ENCODE measurements at regions not wholly inside any gene's neighbourhood (a gene's known extent, or its start where the extent isn't known, plus 50 kb on each side); places are given as distances from the start of the nearest gene placed in this dataset.

DNA sequence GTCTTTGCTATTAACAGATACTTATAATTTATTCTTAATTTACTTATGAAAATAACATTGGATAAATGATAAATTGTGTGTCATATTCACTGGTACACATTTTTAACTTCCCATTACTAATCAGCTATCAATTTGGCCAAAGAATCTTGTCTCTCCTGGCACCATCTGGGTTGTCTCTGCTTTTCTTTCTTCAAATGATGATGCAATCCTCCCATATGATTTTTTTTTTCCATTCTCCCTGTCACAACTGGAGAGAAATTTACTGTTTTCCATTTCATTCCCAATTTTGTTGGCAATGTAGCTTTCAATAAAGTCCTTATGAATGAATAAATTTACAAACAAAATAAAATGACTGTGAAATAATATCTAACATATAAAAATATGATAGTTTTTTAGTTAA, 743.7 kb upstream of the EPHA6 start:
- no peak overlapping the region for H3K27ac ChIP-seq (ENCODE audit: low read length)
- H3K9ac ChIP-seq (ENCODE audit: low read length): no peak overlapping the region
- no peaks in the 10 kb centered on the region for H3K36me3 ChIP-seq (replicated peaks; ENCODE audit: low read depth, low read length)
- no peaks in the 10 kb centered on the region for H3K4me1 ChIP-seq (ENCODE audit: low read length)
- no peak overlapping the region for H3K4me3 ChIP-seq (ENCODE audit: low read length)
- H2AFZ ChIP-seq (ENCODE audit: low read depth, low read length): no peak overlapping the region
- H3K27me3 ChIP-seq (ENCODE audit: low read depth, low read length): no peaks in the 10 kb centered on the region
- no peaks in the 10 kb centered on the region for H4K20me1 ChIP-seq (ENCODE audit: insufficient read depth, low read length)
- no peak overlapping the region for H3K4me2 ChIP-seq (ENCODE audit: low read length)
- no peaks in the 10 kb centered on the region for H3K9me3 ChIP-seq (ENCODE audit: insufficient read depth, low read length)
- H3K79me2 ChIP-seq (ENCODE audit: low read length): no peaks in the 10 kb centered on the region
- TF ChIP-seq, protein P1, sequence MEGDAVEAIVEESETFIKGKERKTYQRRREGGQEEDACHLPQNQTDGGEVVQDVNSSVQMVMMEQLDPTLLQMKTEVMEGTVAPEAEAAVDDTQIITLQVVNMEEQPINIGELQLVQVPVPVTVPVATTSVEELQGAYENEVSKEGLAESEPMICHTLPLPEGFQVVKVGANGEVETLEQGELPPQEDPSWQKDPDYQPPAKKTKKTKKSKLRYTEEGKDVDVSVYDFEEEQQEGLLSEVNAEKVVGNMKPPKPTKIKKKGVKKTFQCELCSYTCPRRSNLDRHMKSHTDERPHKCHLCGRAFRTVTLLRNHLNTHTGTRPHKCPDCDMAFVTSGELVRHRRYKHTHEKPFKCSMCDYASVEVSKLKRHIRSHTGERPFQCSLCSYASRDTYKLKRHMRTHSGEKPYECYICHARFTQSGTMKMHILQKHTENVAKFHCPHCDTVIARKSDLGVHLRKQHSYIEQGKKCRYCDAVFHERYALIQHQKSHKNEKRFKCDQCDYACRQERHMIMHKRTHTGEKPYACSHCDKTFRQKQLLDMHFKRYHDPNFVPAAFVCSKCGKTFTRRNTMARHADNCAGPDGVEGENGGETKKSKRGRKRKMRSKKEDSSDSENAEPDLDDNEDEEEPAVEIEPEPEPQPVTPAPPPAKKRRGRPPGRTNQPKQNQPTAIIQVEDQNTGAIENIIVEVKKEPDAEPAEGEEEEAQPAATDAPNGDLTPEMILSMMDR (IDR thresholded peaks at IDR 0.05; ENCODE audit: low read depth, low read length): no peak
- TF ChIP-seq EZH2phosphoT487 (IDR thresholded peaks at IDR 0.05; ENCODE audit: low read depth): no peak

DNA sequence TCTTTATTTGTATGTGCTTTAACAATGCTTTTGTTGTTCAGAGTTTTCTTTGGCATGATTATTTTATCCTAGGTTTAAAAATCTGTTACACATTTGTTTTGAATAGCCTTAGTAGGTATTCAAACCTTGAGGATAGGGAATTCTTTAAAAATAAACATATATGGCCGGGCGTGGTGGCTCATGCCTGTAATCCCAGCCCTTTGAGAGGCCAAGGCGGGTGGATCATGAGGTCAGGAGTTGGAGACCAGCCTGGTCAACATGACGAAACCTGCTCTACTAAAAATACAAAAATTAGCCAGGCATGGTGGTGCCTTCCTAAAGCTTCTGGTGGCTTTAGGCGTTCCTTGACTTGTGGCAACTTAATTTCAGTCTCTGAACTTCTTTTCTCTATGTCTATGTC, 743.3 kb upstream of the EPHA6 start:
- H3K36me3 ChIP-seq (replicated peaks; ENCODE audit: low read depth, low read length): no peaks in the 10 kb centered on the region
- H2AFZ ChIP-seq (ENCODE audit: low read depth, low read length): no peak overlapping the region
- H3K27ac ChIP-seq (ENCODE audit: low read length): no peak overlapping the region
- no peaks in the 10 kb centered on the region for H3K9me3 ChIP-seq (ENCODE audit: insufficient read depth, low read length)
- H3K4me1 ChIP-seq (ENCODE audit: low read length): no peaks in the 10 kb centered on the region
- no peaks in the 10 kb centered on the region for H4K20me1 ChIP-seq (ENCODE audit: insufficient read depth, low read length)
- no peak overlapping the region for H3K4me2 ChIP-seq (ENCODE audit: low read length)
- no peak for TF ChIP-seq EZH2phosphoT487 (IDR thresholded peaks at IDR 0.05; ENCODE audit: low read depth)
- TF ChIP-seq, protein P1 (IDR thresholded peaks at IDR 0.05; ENCODE audit: low read depth, low read length): no peak
- no peak overlapping the region for H3K9ac ChIP-seq (ENCODE audit: low read length)
- H3K4me3 ChIP-seq (ENCODE audit: low read length): no peak overlapping the region
- H3K27me3 ChIP-seq (ENCODE audit: low read depth, low read length): no peaks in the 10 kb centered on the region
- H3K79me2 ChIP-seq (ENCODE audit: low read length): no peaks in the 10 kb centered on the region

DNA sequence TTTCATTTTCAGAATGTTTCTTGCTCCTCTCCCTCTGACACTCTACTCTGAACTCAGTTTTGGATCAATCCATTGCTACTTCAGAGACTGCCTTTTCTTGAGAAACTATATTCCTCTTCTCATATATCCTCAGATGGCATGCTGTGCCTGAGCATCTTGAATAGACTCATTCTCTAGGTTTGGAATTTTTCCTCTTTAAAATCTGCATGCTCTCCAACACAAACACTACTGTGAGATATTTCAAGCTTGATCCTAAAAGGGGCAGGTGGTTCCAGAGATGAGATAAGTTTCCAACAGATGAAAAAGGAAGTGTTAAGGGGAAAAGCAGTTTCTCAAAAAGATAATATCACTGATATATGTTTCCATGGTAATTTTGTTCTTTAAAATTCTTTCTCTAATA, 742.2 kb upstream of the EPHA6 start:
- TF ChIP-seq EZH2phosphoT487 (IDR thresholded peaks at IDR 0.05; ENCODE audit: low read depth): no peak
- TF ChIP-seq, protein P1 (IDR thresholded peaks at IDR 0.05; ENCODE audit: low read depth, low read length): no peak
- Histone ChIP-seq H3K4me2 (ENCODE audit: low read length) (no peak overlapping the region), H3K36me3 (replicated peaks; ENCODE audit: low read depth, low read length) (no peaks in the 10 kb centered on the region), H2AFZ (ENCODE audit: low read depth, low read length) (no peak overlapping the region), H3K27ac (ENCODE audit: low read length) (no peak overlapping the region), H3K4me3 (ENCODE audit: low read length) (no peak overlapping the region), H4K20me1 (ENCODE audit: insufficient read depth, low read length) (no peaks in the 10 kb centered on the region), H3K9ac (ENCODE audit: low read length) (no peak overlapping the region), H3K9me3 (ENCODE audit: insufficient read depth, low read length) (no peaks in the 10 kb centered on the region), H3K4me1 (ENCODE audit: low read length) (no peaks in the 10 kb centered on the region), H3K79me2 (ENCODE audit: low read length) (no peaks in the 10 kb centered on the region), H3K27me3 (ENCODE audit: low read depth, low read length) (no peaks in the 10 kb centered on the region)

DNA sequence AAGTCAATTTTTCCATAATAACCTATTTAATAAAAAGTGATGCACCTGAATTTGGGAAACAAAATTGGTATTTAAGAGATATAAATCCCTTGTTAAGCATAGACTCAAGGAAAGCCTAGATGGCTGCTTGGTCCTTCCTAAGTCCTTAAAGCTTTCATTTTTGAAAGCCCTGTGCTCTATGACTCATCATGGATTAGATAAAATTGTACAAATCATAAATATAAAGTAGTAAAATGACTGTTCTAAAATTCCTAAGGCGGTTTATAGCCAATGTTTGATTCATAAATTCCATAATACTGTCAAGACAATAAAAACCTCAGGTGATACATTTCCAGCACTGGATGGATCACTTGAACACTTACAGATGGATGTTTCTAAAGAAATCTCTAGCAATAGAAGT, 730.8 kb upstream of the EPHA6 start:
- no peaks in the 10 kb centered on the region for H3K36me3 ChIP-seq (replicated peaks; ENCODE audit: low read depth, low read length)
- TF ChIP-seq, protein P1 (IDR thresholded peaks at IDR 0.05; ENCODE audit: low read depth, low read length): no peak
- TF ChIP-seq EZH2phosphoT487 (IDR thresholded peaks at IDR 0.05; ENCODE audit: low read depth): no peak

More for the DNA sequence above, 730.8 kb upstream of the EPHA6 start:
- Histone ChIP-seq H3K9me3 (ENCODE audit: insufficient read depth, low read length) (peaks cover 3% of the 10 kb centered on the region; the same call in 1 of the 2 replicates), H3K9ac (ENCODE audit: low read length) (no peak overlapping the region), H3K79me2 (ENCODE audit: low read length) (no peaks in the 10 kb centered on the region), H2AFZ (ENCODE audit: low read depth, low read length) (no peak overlapping the region), H4K20me1 (ENCODE audit: insufficient read depth, low read length) (no peaks in the 10 kb centered on the region), H3K27ac (ENCODE audit: low read length) (no peak overlapping the region), H3K4me3 (ENCODE audit: low read length) (no peak overlapping the region), H3K4me1 (ENCODE audit: low read length) (no peaks in the 10 kb centered on the region), H3K27me3 (ENCODE audit: low read depth, low read length) (no peaks in the 10 kb centered on the region), H3K4me2 (ENCODE audit: low read length) (no peak overlapping the region)
